Muscle layer of duodenum (tissue), 2 donors: ENCODE measurements at regions not wholly inside any gene's neighbourhood (a gene's known extent, or its start where the extent isn't known, plus 50 kb on each side); places are given as distances from the start of the nearest gene placed in this dataset.

ENCODE experiments used
- H3K27ac ChIP-seq: one replicate; pipeline ENCODE4 v1.7.0; 2013; ENCODE audit warnings: mild to moderate bottlenecking, low read length
- H3K27me3 ChIP-seq: one replicate; pipeline ENCODE4 v1.7.0; 2013; ENCODE audit warnings: low read depth, mild to moderate bottlenecking, control low read depth, low read length
- H3K36me3 ChIP-seq, 2 donors: one replicate each; pipeline ENCODE4 v1.7.0; 2013; ENCODE audit warnings: low read length in 2 of 2, control low read depth in 1 of 2, mild to moderate bottlenecking in 1 of 2; ENCODE audit not compliant: insufficient read depth in 2 of 2, control insufficient read depth in 1 of 2
- H3K4me1 ChIP-seq, 2 donors: one replicate each; pipeline ENCODE4 v1.7.0; 2013; ENCODE audit warnings: low read length in 2 of 2, mild to moderate bottlenecking in 2 of 2, control low read depth in 1 of 2, moderate library complexity in 1 of 2; ENCODE audit not compliant: insufficient read depth in 2 of 2, control insufficient read depth in 1 of 2
- H3K4me3 ChIP-seq, 2 donors: one replicate each; pipeline ENCODE4 v1.7.0; 2013; ENCODE audit warnings: low read length in 2 of 2, low read depth in 1 of 2, mild to moderate bottlenecking in 1 of 2
- H3K9me3 ChIP-seq, 2 donors: one replicate each; pipeline ENCODE4 v1.7.0; 2013; ENCODE audit warnings: low read length in 2 of 2, control low read depth in 1 of 2, mild to moderate bottlenecking in 1 of 2; ENCODE audit not compliant: control insufficient read depth in 1 of 2
- donor health status: healthy.

DNA sequence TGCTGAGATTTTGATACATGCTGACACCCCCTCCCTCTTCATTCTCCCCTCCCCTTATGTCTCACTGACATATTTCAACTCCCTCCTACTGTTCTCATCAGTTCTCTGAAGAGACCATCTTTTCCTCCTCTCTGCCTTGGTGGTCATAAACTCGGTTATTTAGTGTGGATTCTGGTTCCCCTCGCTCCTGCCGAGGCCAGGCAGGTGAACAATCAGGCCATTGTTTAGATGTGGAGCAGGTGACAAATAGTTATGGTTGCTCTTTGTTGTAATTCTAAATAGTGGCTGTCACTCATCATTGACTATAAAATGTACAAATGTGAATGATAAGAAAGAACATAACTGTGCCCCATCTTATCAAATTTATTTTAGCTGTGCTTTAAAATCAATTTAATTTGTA, 324.6 kb downstream of the BCOR start:
- Histone ChIP-seq H3K27ac (no peak overlapping the region), H3K4me3 (no peak overlapping the region), H3K36me3 (no peaks in the 10 kb centered on the region), H3K9me3 (no peaks in the 10 kb centered on the region), H3K27me3 (no peaks in the 10 kb centered on the region), H3K4me1 (peaks cover 4 to 10% of the 10 kb centered on the region in 2 donors)

DNA sequence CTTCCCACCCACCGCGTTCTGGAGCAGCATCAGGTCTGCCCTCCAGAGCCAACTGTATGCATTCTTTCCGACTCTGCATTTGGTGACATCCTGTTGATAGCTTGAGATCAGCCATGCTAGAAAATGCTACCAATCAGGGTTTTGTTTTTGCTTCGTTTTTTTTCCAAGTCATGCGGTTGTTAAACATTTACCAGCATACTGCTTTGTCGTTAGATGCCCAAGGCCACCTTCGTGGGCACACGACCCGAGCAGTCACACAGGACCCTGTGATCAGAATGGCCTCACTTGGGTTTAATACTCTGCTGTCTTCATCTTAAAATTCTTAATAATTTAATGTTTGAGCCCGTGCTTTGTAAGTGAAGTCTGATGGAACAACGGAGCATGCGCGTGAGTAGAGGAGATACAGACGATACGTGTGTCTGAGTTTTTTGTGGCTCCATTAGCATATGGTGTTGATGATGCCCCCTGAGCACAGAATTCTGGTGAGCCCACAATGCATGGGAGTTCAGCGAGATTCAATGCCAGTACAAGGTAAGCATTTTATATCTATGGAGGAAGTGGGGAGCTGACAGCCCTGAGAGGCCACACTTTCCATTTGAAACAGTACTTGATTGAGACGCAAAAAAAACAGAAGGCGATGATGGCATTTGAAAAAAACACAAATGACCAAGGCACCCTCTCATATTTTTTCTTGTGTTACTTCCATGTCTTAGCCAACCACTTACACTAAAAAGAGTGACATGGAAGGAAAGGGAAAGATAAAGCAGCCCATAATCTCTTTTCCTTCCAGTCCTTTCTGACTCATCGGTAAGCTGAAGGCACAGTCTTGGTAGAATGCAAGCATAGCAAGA, 323.6 kb downstream of the BCOR start:
- Histone ChIP-seq H3K4me3 (no peak overlapping the region), H3K36me3 (no peaks in the 10 kb centered on the region), H3K27me3 (no peaks in the 10 kb centered on the region), H3K27ac (no peak overlapping the region), H3K9me3 (no peaks in the 10 kb centered on the region), H3K4me1 (peaks cover 4 to 10% of the 10 kb centered on the region in 2 donors)

DNA sequence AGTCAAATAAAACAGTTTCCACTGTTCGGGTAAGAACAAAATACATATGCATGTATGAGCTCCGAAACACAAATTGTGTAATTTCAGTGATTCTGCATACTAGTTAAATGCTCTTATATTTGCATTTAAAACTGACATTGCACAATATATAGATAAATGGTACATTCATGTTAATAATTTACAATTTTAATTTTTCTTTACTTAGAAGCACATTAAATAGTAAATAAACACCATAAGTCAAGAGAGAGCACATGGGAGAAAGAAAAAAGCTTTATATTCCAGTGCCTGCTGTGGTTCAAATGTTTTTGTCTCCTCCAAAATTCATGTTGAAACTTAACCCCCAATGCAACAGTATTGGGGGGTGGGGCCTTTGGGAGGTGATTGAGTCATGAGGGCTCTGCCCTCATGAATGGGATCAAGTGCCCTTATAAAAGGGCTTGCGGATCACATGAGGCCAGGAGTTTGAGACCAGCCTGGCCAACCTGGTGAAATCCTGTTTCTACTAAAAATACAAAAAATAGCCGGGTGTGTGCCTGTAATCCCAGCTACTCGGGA, 322.9 kb downstream of the BCOR start:
- Histone ChIP-seq H3K9me3 (no peaks in the 10 kb centered on the region), H3K27ac (no peak overlapping the region), H3K4me1 (peaks cover 4 to 10% of the 10 kb centered on the region in 2 donors), H3K36me3 (no peaks in the 10 kb centered on the region), H3K4me3 (no peak overlapping the region), H3K27me3 (no peaks in the 10 kb centered on the region)

DNA sequence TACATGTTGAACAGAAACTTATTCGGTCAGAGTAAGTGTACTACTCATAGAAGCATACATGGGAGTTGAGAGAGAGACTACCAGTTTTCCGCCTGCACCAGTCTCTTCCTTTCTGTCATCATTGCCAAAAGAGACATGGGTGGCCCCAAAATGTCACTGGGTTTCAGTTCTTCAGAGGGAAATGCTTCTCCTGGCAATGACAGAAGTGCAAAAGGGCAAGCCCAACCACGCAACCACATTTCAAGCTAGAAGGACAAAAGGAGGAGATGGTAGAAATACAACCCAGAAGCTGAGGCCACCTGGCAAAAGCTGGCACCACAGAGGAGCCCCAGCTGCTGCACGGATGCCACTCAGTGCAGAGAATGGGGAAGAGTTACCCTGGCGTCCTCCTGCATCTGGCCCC, 320.1 kb downstream of the BCOR start:
- Histone ChIP-seq H3K9me3 (no peaks in the 10 kb centered on the region), H3K27ac (no peak overlapping the region), H3K36me3 (no peaks in the 10 kb centered on the region), H3K4me3 (no peak overlapping the region), H3K4me1 (peaks cover 0 to 4% of the 10 kb centered on the region in 2 donors), H3K27me3 (no peaks in the 10 kb centered on the region)

DNA sequence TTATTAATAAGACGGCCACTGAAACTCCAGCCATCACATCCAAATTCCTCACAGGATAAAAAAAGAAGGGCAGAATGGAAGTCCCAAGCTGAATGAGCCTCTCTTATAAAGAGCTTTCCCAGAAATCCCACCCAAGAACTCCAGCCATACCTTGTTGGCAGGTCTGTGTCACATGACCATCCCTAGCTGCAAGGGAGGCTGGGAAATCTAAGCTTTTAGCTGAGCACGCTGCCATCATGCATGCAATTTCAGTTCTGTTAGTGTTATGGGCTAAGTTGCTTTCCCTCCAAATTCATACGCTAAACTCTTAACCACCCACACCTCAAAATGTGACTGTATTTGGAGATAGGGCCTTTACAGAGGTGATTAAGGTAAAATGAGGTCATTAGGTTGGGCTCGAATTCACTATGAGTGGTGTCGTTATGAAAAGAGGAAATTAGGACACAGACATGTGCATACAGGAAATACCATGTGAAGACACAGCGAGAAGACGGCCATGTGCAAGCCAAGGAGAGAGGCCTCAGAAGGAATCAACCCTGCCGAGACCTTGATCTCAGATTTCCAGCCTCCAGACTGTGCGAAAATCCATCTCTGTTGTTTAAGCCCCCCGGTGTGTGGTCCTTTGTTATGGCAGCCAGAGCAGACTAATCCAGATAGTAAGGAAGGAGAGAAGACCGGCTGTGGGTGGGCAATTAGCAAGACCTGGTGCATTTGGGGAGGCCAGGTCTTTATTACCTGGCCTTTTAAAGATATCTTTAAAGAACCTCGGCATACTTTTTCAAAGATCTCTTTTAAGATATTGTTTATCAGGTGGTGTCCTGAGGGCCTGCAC, 317.6 kb downstream of the BCOR start:
- peaks cover 0 to 4% of the 10 kb centered on the region in 2 donors for H3K4me1 ChIP-seq
- no peaks in the 10 kb centered on the region for H3K9me3 ChIP-seq
- no peaks in the 10 kb centered on the region for H3K27me3 ChIP-seq
- H3K4me3 ChIP-seq: no peak overlapping the region
- no peaks in the 10 kb centered on the region for H3K36me3 ChIP-seq
- H3K27ac ChIP-seq: no peak overlapping the region

DNA sequence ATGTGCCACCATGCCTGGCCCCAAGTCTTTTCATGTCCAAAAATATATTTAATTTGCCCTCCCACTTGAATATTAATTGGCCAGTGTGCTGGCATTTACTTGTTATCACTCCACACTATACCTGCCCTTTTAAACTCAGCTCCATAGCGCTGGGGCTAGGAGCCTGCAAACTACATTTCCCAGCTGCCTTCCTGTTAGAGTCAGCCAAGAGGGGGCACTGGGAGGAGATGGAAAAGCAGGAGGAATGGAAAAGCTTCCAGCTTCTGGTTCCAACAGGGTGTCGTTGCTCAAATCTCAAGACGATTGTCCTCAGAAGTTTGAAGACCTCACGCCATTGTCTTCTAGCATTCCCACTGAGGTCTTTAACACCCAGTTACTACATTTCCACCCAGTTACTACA, 315.5 kb downstream of the BCOR start:
- H3K4me1 ChIP-seq: peaks cover 0 to 4% of the 10 kb centered on the region in 2 donors
- no peak overlapping the region for H3K4me3 ChIP-seq
- no peaks in the 10 kb centered on the region for H3K9me3 ChIP-seq
- no peak overlapping the region for H3K27ac ChIP-seq
- H3K36me3 ChIP-seq: no peaks in the 10 kb centered on the region
- no peaks in the 10 kb centered on the region for H3K27me3 ChIP-seq

DNA sequence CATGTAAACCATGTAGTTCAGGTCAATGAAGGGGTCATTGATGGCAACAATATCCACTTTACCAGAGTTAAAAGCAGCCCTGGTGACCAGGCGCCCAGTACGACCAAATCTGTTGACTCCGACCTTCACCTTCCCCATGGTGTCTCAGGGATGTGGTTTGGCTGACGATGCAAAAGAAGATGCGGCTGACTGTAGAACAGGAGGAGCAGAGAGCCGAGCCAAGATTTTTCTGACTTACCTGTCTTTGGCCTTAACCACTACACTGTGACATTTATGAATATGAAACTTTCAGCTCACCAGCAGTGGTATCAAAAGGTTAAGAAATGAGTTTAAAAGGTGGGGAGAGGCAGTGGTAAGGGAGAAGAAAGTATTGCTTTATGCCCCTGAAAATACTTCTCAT, 309.8 kb downstream of the BCOR start:
- H3K27me3 ChIP-seq: no peaks in the 10 kb centered on the region
- no peak overlapping the region for H3K4me3 ChIP-seq
- H3K4me1 ChIP-seq: no peaks in the 10 kb centered on the region
- H3K36me3 ChIP-seq: no peaks in the 10 kb centered on the region
- no peak overlapping the region for H3K27ac ChIP-seq
- no peaks in the 10 kb centered on the region for H3K9me3 ChIP-seq

DNA sequence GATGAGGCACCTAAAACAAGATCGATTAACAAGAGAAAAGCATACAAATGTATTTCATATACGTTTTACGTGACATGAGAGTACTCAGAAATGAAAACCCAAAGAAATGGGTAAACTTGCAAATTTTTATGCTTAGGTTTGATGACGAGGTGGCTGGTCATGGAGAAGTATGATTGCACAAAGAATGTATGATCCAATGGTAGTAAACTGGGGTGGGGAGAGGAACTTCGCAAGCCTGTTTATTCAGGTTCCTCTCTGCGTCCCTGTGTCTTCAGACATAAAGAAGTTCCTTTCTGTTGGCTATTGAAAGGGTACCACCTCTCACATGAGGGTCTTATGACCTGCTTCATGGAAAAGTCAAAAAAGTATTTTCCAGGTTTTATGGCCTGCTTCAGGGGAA, 309.2 kb downstream of the BCOR start:
- Histone ChIP-seq H3K4me1 (no peaks in the 10 kb centered on the region), H3K27me3 (no peaks in the 10 kb centered on the region), H3K9me3 (no peaks in the 10 kb centered on the region), H3K36me3 (no peaks in the 10 kb centered on the region), H3K27ac (no peak overlapping the region), H3K4me3 (no peak overlapping the region)

DNA sequence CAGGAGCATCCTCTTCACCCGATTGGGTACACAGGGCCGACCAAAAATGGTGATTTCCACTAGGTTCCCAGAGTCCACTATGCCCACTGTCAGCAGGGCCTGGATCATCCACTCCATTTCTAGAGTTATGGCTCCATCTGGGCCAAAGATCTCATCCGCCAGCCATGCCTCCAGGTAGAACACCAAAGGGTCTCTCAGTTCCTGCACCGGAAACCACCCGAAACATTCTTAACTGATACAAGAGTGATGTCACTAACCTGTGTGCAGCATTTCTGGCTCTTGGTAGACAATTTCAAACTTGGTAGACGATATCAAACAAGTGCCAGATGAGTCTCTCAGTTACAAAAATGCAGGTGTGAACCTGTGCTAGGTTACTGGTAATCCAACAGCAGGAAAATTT, 306.1 kb downstream of the BCOR start:
- Histone ChIP-seq H3K27ac (no peak overlapping the region), H3K4me3 (no peak overlapping the region), H3K27me3 (no peaks in the 10 kb centered on the region), H3K9me3 (no peaks in the 10 kb centered on the region), H3K4me1 (no peaks in the 10 kb centered on the region), H3K36me3 (no peaks in the 10 kb centered on the region)

DNA sequence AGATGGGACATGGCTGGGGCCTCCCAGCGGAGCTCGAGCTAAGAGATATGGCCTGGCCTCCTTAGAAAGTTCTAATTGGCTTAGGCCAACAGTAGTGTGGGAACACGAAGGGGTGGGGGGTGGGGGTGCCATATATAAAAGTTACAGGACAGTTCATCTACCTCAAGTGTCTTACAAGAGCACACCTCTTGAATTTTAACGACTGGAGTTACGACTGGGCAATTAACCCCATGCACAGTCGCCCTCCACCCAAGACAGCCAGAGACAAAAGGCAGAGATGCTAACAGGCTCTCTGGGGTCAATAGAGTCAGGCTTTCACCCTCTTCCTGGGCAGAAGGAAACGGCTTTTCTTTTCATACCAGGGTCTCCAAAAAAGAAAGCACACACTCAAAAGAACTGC, 302.2 kb downstream of the BCOR start:
- Histone ChIP-seq H3K4me3 (no peak overlapping the region), H3K27ac (no peak overlapping the region), H3K27me3 (no peaks in the 10 kb centered on the region), H3K36me3 (no peaks in the 10 kb centered on the region), H3K9me3 (no peaks in the 10 kb centered on the region), H3K4me1 (no peaks in the 10 kb centered on the region)

DNA sequence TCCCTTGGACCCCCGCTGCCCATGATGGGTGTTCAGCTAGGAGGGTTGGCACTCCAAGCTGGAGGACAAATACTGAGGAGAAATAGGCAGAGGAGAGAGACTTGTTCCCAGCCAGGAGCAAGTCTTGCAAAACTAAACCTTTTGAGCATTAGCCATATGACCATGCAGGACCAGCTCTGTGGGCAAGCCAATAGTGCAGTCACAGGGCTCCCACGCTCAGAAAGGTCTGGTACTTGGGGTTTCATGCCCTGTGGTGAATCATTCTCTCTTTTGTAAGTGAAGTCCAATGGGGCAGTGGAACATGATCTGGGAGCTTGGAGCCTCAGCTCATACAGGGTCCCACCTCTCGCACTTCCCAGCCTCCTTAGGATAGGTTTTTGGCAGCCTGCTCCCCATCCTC, 300.9 kb downstream of the BCOR start:
- Histone ChIP-seq H3K27ac (no peak overlapping the region), H3K36me3 (no peaks in the 10 kb centered on the region), H3K4me1 (no peaks in the 10 kb centered on the region), H3K4me3 (no peak overlapping the region), H3K9me3 (no peaks in the 10 kb centered on the region), H3K27me3 (no peaks in the 10 kb centered on the region)
